Activated T-cell treated with anti-CD3 and anti-CD28 coated beads for 4 hours (primary cell): ENCODE measurements at regions not wholly inside any gene's neighbourhood (a gene's known extent, or its start where the extent isn't known, plus 50 kb on each side); places are given as distances from the start of the nearest gene placed in this dataset.

ENCODE experiments used
- DNase-seq: peaks from one replicate; pipeline ENCODE4 v3.0.0-alpha.2; 2020

DNA sequence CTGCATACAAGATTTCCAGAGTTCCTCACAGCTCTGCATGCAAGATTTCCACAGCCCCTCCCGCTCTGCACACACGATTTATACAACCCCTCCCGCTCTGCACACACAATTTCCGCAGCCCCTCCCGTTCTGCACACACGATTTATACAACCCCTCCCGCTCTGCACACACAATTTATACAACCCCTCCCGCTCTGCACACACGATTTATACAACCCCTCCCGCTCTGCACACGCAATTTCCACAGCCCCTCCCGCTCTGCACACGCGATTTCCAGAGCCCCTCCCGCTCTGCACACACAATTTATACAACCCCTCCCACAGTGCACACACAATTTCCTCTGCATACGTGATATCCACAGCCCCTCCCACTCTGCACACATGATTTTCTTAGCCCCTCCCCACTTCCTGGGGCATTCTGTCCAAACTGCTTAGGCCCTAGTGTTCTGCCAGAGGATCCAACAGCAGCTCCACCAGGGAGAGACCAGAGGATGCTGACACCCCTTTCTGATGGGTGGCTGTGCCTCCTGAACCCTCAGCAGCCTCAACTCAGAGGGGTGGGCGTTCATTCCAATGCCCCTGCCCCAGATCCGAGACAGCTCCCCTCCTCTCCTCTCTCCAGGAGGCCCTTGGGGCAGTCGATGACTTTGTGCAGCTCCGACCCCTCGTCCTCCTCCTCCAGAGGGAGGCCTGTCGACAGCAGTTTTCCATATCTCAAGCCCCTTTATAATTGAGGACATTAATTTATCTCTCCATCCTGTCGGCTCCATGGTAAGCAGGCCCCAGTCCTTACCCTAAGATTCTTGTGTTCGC lies 671.7 kb downstream of the BRD1 start:
- no peak for DNase-seq

DNA sequence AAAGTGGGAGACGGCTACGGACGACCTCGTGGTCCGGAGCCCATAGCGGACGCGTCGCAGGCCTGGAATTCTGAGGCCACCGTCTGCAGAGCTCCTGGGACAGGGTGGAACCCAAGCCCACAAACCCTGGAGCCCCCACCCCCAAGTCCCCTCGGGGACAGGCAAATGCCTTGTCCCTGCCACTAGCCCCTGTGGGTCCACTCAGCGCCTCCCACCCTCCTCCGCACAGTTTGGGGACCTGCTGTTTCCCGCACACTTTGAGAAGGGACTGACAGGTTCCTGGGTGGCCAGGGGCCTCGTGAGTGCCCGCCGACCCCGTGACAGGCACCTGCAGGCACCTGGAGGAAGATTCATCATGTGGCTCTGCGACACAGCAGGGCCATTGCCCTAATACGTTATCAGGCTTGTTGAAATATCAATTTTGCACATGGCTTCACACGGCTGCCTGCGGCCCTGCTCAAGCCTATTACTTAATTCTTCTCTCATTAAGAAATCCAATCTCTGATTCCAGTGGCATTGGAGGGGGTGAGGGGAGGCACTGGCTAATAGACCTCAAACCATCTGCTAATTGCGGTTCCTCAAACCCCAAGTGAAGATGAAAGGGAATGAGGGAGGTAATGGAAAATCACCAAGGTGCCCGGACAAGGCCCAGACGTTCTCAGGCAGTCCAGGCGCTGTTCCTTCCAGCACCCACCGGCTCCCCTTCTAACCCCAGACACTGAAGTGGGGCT lies 672.5 kb downstream of the BRD1 start:
- DNase-seq, result no peak

- DNase-seq, result no peak
Observed at GRCh38 chr22:49154433-49154832, 673.2 kb downstream of the BRD1 start.

- DNase-seq, result no peak
Observed at GRCh38 chr22:49153921-49154320, 673.8 kb downstream of the BRD1 start.

- no peak for DNase-seq
Observed at GRCh38 chr22:49152939-49153770, 674.5 kb downstream of the BRD1 start.

GRCh38 chr22:49152127-49152938 lies 675.3 kb downstream of the BRD1 start:
- DNase-seq, result no peak

DNA sequence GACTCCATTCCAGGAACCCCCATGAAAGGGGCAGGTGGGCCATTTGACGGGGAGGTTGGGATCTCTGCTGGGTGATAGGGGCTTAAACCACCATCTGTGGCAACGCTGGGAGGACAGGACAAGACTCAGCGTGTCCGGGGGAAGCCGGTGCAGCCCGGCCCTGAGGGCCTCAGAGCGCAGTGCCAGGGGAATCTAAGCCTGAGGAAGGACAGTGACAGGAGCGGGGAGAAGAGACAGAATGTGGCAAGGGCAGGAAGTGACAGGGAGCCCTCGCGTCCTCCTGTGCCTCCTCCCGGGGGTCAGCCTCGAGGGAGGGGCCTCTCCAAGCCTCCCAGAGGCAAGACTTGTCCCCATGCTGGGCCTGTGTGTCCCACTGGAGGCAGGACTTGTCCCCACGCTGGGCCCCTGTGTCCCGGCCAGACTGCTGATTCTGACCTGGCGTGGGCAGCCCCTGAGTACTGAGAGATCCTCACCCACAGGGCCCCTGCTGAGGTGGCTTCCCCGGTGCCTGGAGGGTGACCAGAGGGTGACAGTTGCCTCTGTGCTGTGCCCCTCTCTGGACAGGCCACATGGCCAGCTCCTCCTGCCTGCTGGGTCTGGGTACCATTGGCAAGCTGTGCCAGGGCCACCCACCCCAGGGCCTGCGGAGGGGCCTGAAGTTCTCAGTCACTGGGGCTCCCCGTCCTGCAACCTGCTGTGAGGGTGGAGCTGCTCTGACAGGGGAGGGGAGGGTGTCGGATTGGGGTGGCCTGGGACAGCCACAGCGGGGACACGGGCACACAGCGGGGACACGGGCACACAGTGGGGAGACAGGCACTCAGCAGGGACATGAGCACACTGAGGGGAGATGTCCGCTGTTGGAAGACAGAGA lies 676.2 kb downstream of the BRD1 start:
- DNase-seq, result no peak

- no peak for DNase-seq
Observed at GRCh38 chr22:49150801-49151221, 676.9 kb downstream of the BRD1 start.

DNA sequence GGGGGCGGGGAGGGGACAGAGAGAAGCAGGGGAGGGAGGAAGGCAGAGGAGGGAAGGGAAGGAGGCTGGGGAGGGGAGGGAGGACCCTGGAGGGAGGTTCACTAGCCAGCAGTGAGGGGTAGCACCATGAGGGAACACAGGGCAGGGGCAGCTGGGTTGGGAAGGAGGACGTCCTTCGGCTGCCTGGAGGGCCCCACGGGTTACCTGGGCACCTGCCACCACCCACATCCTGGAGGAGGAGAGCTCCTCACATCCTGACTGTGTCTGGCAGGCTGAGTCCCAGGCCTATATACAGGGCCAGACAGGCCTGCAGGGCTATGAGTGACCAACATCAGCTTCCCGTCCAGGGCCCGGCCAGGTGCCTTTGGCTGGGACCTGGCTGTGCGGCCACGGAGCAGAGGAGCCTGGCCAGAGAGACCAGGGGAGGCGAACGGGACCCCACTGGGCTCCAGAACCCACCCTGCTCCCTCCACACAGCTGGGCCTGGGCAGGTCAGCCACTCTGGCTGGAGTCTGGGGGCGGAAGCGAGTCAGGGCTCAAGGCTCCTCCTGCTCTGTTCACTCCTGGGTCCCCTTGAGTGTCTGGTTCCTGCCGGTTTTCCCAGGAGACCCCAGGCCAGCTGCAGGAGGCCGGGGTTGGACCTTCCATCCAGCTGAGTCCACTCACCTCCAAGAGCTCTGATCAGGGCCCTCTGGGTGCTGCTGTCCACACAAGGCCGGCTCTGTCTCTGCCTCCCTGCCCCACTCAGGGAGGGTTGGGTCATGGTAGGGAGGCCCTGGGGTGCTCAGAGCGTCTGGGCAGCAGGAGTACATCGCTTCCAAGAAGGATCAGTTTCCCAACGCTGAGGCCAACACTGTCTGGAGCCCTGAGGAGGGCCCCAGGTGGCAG lies 677.7 kb downstream of the BRD1 start:
- no peak for DNase-seq

DNA sequence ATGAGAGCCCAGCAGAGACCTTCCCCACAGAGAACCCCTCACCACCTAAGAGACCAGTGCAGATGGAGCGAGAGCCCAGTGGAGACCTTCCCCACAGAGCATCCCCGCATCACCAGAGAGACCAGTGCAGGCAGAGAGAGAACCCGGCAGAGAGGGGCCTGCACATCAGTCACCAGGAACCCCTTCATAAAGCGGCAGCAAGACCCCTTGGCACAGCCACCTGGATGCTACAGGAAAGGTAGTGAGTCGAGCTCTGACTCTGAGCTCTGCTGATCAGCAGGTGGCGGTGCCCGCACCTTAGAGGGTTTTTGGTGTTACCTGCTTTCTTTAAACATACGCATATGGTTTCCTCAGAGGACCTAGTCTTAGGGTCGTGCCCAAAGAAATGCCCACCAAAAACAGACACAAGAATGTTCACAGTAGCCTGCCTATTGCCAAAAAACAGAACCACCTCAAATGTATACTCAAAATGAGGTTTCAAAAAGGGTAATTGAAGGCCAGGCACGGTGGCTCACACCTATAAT lies 678.7 kb downstream of the BRD1 start:
- DNase-seq, result no peak

- no peak for DNase-seq
Observed at GRCh38 chr22:49147617-49148175, 680.0 kb downstream of the BRD1 start.

GRCh38 chr22:49147171-49147570 lies 680.5 kb downstream of the BRD1 start:
- DNase-seq, result no peak

- DNase-seq, result no peak
Observed at GRCh38 chr22:49146511-49146910, 681.2 kb downstream of the BRD1 start.

- DNase-seq, result no peak
Observed at GRCh38 chr22:49143812-49144211, 683.9 kb downstream of the BRD1 start.

GRCh38 chr22:49142891-49143290 lies 684.8 kb downstream of the BRD1 start:
- no peak for DNase-seq

DNA sequence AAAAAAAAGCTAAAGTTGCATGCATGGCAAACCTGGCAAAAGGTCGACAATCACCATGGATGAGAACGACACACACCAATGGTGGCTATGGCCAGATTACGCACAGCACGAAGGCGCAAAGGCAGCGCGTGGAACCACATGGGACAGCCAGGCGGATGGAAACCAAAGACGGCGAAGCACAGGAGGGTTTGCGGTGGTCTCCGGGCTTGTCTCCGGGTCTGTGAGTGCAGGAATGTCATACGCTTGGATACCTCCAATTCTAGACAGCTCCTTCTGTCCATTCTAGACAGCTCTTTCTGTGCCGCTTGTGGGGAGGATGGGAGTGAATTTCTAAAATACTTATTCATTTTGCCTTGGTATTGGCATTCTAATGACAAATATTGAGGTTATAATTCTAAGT lies 685.4 kb downstream of the BRD1 start:
- no peak for DNase-seq

GRCh38 chr22:49141761-49142160 lies 685.9 kb downstream of the BRD1 start:
- no peak for DNase-seq

DNA sequence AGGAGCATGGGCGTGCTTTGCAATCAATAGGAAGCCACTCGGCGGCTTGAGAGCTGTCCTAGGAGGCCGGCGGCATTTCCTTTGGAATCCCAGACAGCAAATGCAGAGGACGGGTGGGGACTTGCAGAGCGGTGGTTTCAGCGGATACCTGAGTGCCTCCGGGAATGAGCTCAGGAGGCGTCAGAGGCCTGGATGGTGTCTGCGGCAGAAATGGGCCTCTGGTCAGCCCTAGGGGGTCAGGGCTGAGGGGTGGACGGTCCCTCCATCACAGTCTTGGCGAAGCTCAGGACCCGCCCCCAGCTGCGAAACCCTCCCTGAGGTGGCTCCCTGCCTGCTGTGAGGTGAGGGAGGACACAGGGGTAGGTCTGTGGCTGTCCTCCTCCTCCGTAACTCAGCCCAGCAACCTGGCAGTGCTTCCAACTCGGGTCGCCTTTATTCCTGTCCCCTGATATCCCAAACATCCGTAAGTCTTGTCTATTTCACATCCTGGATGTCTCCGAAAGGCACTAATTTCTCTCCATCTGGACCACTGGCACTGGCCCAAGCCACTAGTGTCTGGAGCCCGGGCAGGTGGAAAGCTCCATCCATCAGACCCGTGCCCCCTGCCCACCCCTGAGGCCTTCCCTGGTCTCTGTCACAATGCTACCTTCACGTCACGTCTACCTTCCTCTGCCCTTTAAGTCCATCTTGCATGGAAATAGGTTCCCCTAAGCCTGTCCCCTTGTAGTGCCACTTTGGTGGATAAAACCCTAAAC lies 686.6 kb downstream of the BRD1 start:
- no peak for DNase-seq

DNA sequence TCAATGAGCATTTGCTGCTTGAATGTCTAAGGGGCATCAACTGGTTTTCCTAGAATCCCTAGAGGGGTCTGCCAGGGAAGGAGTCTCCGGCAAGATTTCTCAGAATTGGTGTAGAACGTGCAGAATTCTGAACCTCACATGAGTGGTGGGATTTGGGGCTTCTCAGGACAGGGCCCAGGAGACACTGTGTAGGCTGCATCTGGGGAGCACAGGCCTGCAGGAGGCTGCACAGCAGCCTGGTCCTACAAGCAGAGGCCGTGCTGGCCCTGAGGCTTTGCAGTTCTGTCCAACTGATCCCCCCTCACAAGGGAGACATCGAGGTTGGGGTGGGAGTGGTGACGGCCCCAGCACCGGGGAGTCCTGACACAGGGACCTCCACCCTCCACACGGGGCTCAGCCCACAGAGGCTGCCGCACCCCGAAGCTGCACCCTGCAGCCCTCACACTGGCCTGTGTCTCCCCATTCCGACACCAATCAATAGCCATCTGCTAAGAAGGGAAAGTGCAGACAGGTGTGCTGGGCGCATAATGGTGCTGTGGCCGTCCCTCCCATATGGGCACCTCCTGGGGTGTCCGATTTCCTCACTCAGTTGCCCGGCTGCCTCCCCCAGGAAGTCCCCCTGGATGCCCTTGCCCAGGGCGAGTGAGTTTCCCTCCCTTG lies 688.1 kb downstream of the BRD1 start:
- DNase-seq, result no peak
